OCI-LY3 (cell line): ENCODE measurements at regions not wholly inside any gene's neighbourhood (a gene's known extent, or its start where the extent isn't known, plus 50 kb on each side); places are given as distances from the start of the nearest gene placed in this dataset.

Source experiments
- H2AFZ ChIP-seq: fragments of 200-600, 300-600 bp; shearing (Covaris generic); 2 replicates; pipeline ENCODE4 v1.6.0; 2014; ENCODE audit warnings: antibody characterized with exemption, low read depth, low read length
- H3K27ac ChIP-seq: fragments of 200-600, 300-600 bp; sonication (generic); 2 replicates; pipeline ENCODE4 v1.5.1; 2014; ENCODE audit warnings: mild to moderate bottlenecking, low read length, moderate library complexity, mixed read lengths
- H3K27me3 ChIP-seq: fragments of 200-600, 300-600 bp; sonication (generic); 2 replicates; pipeline ENCODE4 v1.6.1; 2014; ENCODE audit warnings: low read depth, low read length, mixed read lengths
- H3K36me3 ChIP-seq: fragments of 200-600, 300-600 bp; sonication (generic); replicated peaks from 2 replicates; pipeline ENCODE3; 2014; ENCODE audit warnings: low read depth, low read length, mixed read lengths
- H3K4me1 ChIP-seq: fragments of 300-600, 200-600 bp; sonication (generic); 2 replicates; pipeline ENCODE4 v1.6.1; 2014; ENCODE audit warnings: low read length, mixed read lengths
- H3K4me2 ChIP-seq: fragments of 200-600, 300-600 bp; sonication (generic); 2 replicates; pipeline ENCODE4 v1.6.1; 2014; ENCODE audit warnings: low read length, mixed read lengths
- H3K4me3 ChIP-seq: fragments of 300-600, 200-600 bp; sonication (generic); 2 replicates; pipeline ENCODE4 v1.5.1; 2014; ENCODE audit warnings: antibody characterized with exemption, mild to moderate bottlenecking, low read length, moderate library complexity
- H3K79me2 ChIP-seq: fragments of 300-600, 200-600 bp; shearing (Covaris generic); 2 replicates; pipeline ENCODE4 v1.6.1; 2014; ENCODE audit warnings: mild to moderate bottlenecking, low read length, mixed read lengths
- H3K9ac ChIP-seq: fragments of 300-600, 200-600 bp; shearing (Covaris generic); 2 replicates; pipeline ENCODE4 v1.6.0; 2014; ENCODE audit warnings: mild to moderate bottlenecking, low read length, moderate library complexity
- H3K9me3 ChIP-seq: fragments of 200-600, 300-600 bp; shearing (Covaris generic); 2 replicates; pipeline ENCODE4 v1.6.1; 2014; ENCODE audit warnings: low read length, mixed read lengths; ENCODE audit not compliant: insufficient read depth
- H4K20me1 ChIP-seq: fragments of 200-600, 300-600 bp; sonication (generic); 2 replicates; pipeline ENCODE4 v1.6.1; 2016; ENCODE audit warnings: low read length, mixed read lengths; ENCODE audit not compliant: insufficient read depth
- CTCF ChIP-seq: fragments of 200-600, 300-600 bp; sonication (generic); IDR thresholded peaks from 2 replicates; pipeline ENCODE4 v1.5.1; 2014; ENCODE audit warnings: antibody characterized with exemption, low read length, low read depth
- EZH2phosphoT487 ChIP-seq: fragments of 200-600 bp; shearing (Covaris generic); IDR thresholded peaks from 2 replicates; pipeline ENCODE4 v1.6.1; 2018; ENCODE audit warnings: antibody characterized with exemption, mixed run types, low read depth

DNA sequence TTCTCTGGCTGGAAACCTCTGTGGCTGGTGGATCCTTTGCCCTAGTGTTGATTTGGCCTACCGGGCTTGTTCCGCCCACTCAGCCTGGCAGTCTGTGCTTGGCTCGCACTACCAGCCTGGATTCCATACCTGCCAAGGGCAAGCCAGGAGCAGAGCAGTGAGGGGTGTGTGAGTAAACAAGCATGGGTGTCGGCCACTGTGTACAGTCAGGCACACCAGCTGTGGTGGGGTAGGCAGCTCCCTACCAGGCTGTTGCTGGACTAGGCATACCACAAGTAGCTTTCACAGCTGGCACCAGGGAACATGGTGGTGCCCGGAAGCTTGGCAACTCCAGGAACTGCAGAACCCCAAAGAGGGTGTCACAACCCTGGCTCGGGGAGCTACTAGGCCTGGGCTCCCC is 942.9 kb upstream of the LRRN3 start:
- H3K36me3 ChIP-seq: no peaks in the 10 kb centered on the region
- H4K20me1 ChIP-seq: no peaks in the 10 kb centered on the region
- H3K27ac ChIP-seq: no peak overlapping the region
- no peak overlapping the region for H3K4me3 ChIP-seq
- no peaks in the 10 kb centered on the region for H3K9me3 ChIP-seq
- H3K9ac ChIP-seq: no peak overlapping the region
- H2AFZ ChIP-seq: no peak overlapping the region
- TF ChIP-seq EZH2phosphoT487: no peak
- no peaks in the 10 kb centered on the region for H3K4me1 ChIP-seq
- no peak overlapping the region for H3K4me2 ChIP-seq
- no peaks in the 10 kb centered on the region for H3K27me3 ChIP-seq
- H3K79me2 ChIP-seq: no peaks in the 10 kb centered on the region

DNA sequence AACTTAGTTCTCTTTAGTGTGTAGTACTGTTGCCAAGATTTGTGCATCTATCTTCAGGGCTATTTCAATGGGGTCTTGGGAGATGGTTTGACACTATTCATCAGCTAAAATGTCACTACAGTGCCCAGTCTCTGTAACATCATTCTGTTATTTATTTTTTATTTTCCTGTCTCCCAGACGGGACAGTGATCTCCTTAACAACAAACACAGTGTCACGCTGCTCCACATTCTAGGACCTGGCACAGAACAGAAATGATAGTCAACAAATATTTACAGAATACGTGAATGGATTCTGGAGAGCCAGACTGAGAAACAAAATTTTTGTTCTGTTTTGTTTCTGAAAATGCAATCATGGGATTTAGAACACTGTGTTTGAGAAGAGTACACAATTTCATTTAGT is 937.7 kb upstream of the LRRN3 start:
- Histone ChIP-seq H3K4me1 (no peaks in the 10 kb centered on the region), H2AFZ (no peak overlapping the region), H3K9ac (no peak overlapping the region), H4K20me1 (no peaks in the 10 kb centered on the region), H3K4me2 (no peak overlapping the region), H3K4me3 (no peak overlapping the region), H3K27ac (no peak overlapping the region), H3K27me3 (no peaks in the 10 kb centered on the region), H3K79me2 (no peaks in the 10 kb centered on the region), H3K9me3 (no peaks in the 10 kb centered on the region), H3K36me3 (no peaks in the 10 kb centered on the region)
- TF ChIP-seq CTCF (no peak), EZH2phosphoT487 (no peak)

- Histone ChIP-seq H3K4me3 (no peak overlapping the region), H2AFZ (no peak overlapping the region), H3K36me3 (no peaks in the 10 kb centered on the region), H3K9me3 (no peaks in the 10 kb centered on the region), H3K27me3 (no peaks in the 10 kb centered on the region), H4K20me1 (no peaks in the 10 kb centered on the region), H3K9ac (no peak overlapping the region), H3K4me1 (no peaks in the 10 kb centered on the region), H3K27ac (no peak overlapping the region), H3K4me2 (no peak overlapping the region), H3K79me2 (no peaks in the 10 kb centered on the region)
- no peak for TF ChIP-seq CTCF
- no peak for TF ChIP-seq EZH2phosphoT487
These were observed 934.4 kb upstream of the LRRN3 start for GRCh38 chr7:110156511-110156910.

DNA sequence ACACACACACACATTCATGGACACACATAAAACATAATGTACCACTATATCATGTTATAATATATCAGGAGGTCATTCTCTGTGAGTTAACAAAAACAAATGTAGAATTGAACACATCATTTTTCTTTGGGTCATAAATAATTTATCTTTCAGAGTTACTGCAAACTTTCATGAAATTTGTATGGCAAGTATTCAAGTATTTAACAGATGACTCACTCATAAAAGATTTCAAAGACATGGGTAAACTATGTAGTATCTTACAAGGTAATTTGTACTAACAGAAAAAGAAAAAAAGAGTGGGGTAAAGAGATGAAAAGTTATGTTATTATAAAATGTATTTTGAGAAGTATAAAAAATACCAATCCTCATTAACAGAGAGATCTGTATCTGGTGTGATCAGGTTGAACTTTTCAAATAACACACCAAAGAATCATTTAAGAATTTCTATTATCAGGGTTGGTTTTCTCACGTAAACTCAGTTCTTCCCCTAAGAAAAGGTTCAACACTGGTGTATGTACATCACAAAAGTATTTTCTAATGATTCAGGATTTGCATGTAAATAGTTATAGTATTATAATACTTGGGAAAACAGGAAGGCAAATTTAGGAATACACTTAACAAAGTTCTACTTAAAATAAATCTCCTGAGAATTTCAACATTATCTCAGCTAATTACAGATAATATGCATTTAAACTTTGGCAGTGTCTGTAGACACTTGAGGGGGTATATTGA is 933.1 kb upstream of the LRRN3 start:
- H3K79me2 ChIP-seq: no peaks in the 10 kb centered on the region
- H3K9me3 ChIP-seq: no peaks in the 10 kb centered on the region
- no peak overlapping the region for H3K4me3 ChIP-seq
- no peaks in the 10 kb centered on the region for H4K20me1 ChIP-seq
- no peak overlapping the region for H3K4me2 ChIP-seq
- H3K4me1 ChIP-seq: no peaks in the 10 kb centered on the region
- H3K27ac ChIP-seq: no peak overlapping the region
- no peak overlapping the region for H2AFZ ChIP-seq
- no peak for TF ChIP-seq CTCF
- TF ChIP-seq EZH2phosphoT487: no peak
- no peaks in the 10 kb centered on the region for H3K36me3 ChIP-seq
- no peak overlapping the region for H3K9ac ChIP-seq
- no peaks in the 10 kb centered on the region for H3K27me3 ChIP-seq
